ENCODE measurements at regions not wholly inside any gene's neighbourhood (a gene's known extent, or its start where the extent isn't known, plus 50 kb on each side); places are given as distances from the start of the nearest gene placed in this dataset.

- no peaks in the 10 kb centered on the region for H3K36me3 ChIP-seq
- H3K9me3 ChIP-seq, result no peaks in the 10 kb centered on the region
- H3K27ac ChIP-seq, result no peak overlapping the region
- TF ChIP-seq POLR2A (IDR thresholded peaks at IDR 0.05) (no peak), CTCF (IDR thresholded peaks at IDR 0.05) (no peak)
- no peaks in the 10 kb centered on the region for H3K27me3 ChIP-seq
- H3K4me1 ChIP-seq, result no peaks in the 10 kb centered on the region
- DNase-seq, result no peak
- no peak overlapping the region for H3K4me3 ChIP-seq
Observed at GRCh38 chr3:147312786-147313280, 93.5 kb downstream of the ZIC4 start.

GRCh38 chr3:147311716-147312115, 94.6 kb downstream of the ZIC4 start:
- Histone ChIP-seq H3K27ac (no peak overlapping the region), H3K9me3 (no peaks in the 10 kb centered on the region), H3K36me3 (no peaks in the 10 kb centered on the region), H3K27me3 (no peaks in the 10 kb centered on the region), H3K4me1 (no peaks in the 10 kb centered on the region), H3K4me3 (no peak overlapping the region)
- no peak for TF ChIP-seq CTCF (IDR thresholded peaks at IDR 0.05)
- TF ChIP-seq POLR2A (IDR thresholded peaks at IDR 0.05), result no peak
- no peak for DNase-seq

DNA sequence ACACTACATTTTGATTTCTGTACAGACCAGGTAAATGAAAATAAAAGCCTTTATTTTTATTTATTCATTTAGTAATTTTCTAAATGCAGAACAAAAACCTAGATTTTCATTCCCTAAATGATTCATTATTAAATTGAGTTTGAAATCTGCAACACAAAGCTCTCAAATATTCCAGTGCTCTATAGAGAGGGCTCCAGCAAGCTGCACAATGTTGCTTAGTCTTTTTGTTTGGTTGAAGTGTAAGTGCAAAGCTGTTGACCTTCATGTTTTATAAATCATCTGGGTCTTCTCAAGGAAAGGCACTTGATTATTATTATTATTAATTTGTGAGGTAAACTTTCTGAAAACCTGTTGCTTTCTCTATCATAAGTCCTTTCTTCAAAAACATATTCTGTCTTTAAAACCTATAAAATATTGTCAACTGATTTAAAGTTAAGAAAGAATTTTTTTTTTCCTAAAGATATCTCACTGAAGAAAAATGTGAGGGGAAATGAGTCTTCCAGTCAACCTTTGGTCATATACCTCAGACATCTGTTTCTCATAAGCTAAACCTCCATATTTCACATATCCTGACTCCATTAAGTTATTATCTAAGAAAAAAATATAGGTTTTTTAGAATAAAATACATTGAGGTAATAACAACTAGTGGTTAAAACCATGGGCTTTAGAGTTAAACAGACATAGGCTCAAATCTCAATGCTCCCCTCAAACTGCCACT, 100.7 kb downstream of the ZIC4 start:
- Histone ChIP-seq H3K9me3 (no peaks in the 10 kb centered on the region), H3K27me3 (no peaks in the 10 kb centered on the region), H3K27ac (no peak overlapping the region), H3K4me3 (no peak overlapping the region), H3K36me3 (no peaks in the 10 kb centered on the region), H3K4me1 (no peaks in the 10 kb centered on the region)
- TF ChIP-seq POLR2A (IDR thresholded peaks at IDR 0.05) (no peak), CTCF (IDR thresholded peaks at IDR 0.05) (no peak)
- no peak for DNase-seq

GRCh38 chr3:147304756-147305155, 101.6 kb downstream of the ZIC4 start:
- TF ChIP-seq CTCF (IDR thresholded peaks at IDR 0.05) (no peak), POLR2A (IDR thresholded peaks at IDR 0.05) (no peak)

DNA sequence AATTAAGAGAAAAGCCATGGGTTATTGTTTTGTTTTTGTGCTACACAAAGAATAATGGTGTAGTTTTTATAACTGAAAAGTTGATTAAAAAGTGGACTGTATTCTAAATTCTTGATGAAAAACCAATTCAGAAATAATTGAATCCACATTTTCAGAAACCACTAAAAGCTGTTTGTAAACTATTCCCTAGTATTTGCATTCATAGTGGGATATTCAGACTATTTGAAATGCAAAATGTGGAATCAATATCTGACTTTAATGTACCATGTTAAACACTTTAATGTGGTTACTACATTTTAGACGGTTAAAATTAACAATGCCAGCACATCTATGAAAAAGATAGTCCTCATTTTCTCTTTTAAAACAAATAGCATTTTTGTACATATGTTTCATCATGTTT, 104.6 kb downstream of the ZIC4 start:
- Histone ChIP-seq H3K27me3 (no peaks in the 10 kb centered on the region), H3K27ac (no peak overlapping the region), H3K4me1 (no peaks in the 10 kb centered on the region), H3K9me3 (no peaks in the 10 kb centered on the region), H3K4me3 (no peak overlapping the region), H3K36me3 (no peaks in the 10 kb centered on the region)
- DNase-seq, result no peak
- TF ChIP-seq POLR2A (IDR thresholded peaks at IDR 0.05), result no peak
- TF ChIP-seq CTCF (IDR thresholded peaks at IDR 0.05), result no peak

More at GRCh38 chr3:147304756-147305155, 101.6 kb downstream of the ZIC4 start:
- Histone ChIP-seq H3K4me3 (no peak overlapping the region), H3K27me3 (no peaks in the 10 kb centered on the region), H3K27ac (no peak overlapping the region), H3K4me1 (no peaks in the 10 kb centered on the region), H3K9me3 (no peaks in the 10 kb centered on the region), H3K36me3 (no peaks in the 10 kb centered on the region)
- no peak for DNase-seq

Data from Peyer's patch (tissue), 4 donors.